OCI-M1 (cell line): ENCODE measurements at regions not wholly inside any gene's neighbourhood (a gene's known extent, or its start where the extent isn't known, plus 50 kb on each side); places are given as distances from the start of the nearest gene placed in this dataset.

Source experiments
- DNase-seq: peaks from one replicate; lab custom pipeline; 2025; lab: John Stamatoyannopoulos, UW

DNA sequence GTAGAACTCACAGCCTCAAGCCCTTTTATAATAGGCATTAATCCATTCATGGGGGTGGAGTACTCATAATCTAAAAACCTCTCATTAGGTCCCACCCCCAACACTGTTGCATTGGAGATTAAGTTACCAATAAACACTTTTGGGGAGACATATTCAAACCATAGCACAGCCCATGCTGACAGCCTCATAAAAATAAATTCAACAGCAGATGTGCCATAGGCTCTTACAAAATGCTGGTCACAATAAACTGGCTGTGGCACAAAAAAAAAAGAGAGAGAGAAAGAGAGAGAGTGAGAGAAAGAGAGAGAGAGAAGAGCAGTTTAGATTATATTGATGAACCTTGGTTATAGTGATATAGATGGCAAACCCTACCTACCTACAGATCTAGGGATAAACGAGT, 1000.9 kb downstream of the TUSC7 start:
- no peak for DNase-seq

DNA sequence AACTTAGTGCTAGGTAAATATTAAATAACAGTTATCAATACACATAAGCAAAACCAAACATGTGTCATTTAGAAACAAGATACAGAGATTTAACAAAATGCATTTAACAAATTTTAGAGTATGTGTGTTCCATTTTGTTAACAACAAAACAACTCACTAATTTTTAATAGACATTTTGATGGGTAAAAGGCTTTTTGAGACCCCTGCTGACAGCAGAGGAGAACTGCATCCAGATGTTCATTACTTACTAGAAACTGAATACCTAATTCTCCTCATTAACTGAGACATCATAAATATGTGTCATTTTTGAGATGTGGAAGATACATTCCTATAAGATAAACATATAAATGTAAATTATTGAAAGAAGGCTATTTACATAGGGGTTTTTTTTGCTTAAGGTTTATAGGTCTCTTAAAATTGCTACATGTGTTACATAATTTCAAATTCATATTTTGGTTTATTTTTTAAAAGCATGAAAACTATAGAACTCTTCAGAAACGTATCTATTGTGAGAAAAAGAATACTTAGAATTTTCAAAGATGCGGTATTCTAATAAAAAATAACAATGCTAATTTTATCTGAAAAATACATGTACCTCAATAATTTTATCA, 1009.8 kb downstream of the TUSC7 start:
- DNase-seq, result peak; percentile 41

DNA sequence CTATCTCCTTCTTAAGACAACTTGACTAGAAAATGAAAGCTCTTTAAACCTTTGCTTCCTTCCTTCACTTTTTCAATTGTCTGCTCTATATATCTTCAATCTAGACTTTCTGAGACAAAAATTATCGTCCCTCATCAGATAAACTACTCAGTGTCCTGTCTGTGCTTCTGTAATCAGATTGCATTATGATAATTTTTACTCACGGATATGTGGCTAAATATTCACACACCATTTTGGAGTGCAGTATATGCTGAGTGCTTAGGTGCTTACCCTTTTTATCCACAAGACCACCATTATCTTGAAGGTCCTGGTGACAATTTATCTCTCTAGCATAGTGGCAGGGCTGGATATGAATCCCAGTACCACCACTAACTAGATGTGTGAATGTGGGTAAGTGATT, 1012.3 kb downstream of the TUSC7 start:
- no peak for DNase-seq

DNA sequence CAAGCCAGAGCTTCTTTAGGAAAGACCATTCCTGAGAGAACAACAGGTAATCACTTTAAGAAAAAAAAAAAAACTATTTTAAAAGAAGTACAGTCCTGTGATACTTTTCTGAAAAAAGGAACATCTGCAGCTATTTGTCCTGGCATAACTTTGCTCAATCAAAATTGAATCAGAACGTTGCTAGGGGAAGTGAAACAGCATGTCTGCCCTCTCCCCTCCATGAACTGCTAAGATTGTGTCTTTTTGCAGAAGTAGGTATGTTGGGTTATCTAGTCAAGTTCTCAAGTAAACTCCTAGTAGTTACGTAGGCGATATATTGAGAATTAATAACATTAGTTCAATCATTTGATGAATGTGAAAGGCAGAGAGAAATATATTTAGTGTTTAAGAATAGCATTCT, 1013.3 kb downstream of the TUSC7 start:
- DNase-seq, result peak; percentile 32

DNA sequence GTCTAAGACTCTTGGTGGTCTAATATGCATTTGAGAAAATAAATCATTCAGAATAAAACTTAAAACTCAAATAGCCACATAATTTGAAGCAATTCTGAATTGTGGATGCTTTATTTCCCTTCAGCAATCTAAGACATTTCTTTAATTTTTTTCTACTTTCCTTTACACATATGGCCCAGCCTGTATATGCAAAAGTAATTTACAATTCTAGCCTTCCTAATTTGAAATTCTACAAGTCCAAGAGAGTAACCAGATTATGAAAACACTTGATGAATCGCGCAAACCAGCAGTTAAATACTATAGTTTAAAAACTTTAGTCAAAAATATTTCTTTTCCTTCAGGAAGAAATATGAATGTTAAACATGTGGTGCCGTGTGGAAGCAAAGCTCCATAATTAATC, 1014.2 kb downstream of the TUSC7 start:
- DNase-seq, result no peak

DNA sequence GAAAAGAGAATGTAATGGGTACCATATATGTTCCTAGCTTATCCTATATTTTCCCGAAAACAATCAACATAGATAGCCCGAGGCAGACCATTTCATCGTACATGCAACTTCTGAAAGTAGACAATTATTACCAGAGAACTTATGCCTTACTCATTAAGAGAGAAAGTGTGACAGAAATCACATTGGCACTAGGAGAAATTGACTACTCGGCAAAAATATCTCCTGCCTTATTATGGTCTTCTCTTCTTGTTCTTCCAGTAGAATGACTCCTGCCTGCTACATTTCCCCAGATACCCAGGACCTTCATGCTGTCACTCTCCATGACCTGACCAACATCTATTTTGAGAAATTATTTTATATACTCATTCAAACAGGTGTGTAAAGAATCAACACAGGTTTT, 1015.7 kb downstream of the TUSC7 start:
- no peak for DNase-seq

DNA sequence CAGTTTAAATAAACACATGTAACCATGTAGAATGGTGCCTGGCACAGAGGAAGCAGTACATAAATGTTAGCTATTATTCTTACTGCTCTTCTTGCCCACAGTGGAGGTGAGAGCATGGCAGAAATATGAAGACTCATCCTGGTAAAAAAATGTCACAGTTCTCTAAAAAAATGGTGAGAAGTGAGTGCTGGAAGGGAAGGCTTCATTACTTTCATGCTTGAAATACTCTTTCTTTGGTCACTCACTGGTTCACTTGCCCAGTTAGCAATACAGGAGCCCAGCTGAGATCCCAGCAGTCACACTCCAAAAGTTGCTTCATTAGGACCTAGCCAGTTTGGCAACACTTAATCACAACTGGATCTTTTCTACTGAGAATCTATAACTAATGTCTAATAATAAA, 1017.2 kb downstream of the TUSC7 start:
- no peak for DNase-seq

DNA sequence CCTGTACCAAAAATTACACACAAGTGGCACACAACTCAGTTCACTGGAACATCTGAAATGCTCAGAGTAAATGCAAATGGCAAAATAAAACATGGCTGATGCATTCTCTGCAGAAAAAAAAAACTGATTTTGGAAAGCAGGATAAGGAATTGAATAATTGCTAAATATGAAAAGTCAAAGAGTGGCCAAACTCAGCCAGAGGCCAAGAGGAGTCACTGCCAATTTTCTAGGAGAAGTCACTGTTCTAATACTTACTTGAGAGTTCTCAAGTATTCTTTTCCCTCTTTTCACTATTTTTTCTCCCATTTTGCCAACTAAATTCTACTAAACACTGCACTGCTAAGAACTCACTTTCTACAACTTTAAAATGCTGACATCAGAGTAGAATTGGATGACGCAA, 1018.6 kb downstream of the TUSC7 start:
- no peak for DNase-seq

DNA sequence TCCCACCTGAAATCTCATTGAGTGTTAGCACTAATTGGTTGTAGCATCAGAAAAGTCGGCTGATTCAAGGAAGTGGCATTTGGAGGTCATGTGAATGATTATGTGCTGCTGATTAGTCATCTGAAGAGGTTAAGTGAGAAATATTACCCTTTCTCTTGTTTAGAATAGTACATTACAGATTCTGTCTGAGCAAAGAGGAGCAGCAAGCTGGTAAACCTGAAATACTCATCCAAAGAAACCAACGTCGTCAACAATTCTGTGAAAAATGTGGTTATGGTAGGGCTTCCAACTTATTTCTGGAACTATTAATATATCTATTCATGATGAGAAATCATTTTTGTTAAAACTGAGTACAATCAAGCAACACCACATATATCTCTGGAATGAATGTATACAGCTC, 1024.9 kb downstream of the TUSC7 start:
- DNase-seq, result no peak

DNA sequence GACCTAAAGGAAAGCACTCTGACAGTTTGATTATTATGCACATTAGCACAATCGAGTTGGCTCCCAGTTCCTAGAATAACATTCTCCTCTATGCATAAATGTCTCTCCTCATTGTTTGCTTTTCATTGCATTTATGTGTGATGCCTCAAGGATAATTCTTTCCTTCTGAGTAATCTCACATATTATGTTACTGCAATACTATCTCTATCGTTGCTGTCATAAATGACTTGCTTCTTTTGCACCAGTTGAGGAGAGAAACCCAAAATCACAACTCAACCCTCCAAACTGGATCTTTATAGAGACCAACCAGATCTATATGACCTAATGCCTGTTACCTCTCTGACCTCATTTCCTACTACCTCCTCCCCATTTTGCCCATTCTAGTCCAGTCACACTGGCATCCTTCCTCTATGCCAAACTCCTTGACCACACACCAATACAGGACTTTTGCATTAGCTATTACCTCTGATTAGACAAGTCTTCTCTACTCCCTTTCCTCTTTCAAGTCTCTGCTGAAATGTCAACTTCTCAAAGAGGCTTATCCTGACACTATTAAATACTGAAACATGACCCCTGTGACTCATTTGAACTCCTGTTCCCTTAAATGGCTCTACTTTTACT, 1026.0 kb downstream of the TUSC7 start:
- DNase-seq, result no peak

DNA sequence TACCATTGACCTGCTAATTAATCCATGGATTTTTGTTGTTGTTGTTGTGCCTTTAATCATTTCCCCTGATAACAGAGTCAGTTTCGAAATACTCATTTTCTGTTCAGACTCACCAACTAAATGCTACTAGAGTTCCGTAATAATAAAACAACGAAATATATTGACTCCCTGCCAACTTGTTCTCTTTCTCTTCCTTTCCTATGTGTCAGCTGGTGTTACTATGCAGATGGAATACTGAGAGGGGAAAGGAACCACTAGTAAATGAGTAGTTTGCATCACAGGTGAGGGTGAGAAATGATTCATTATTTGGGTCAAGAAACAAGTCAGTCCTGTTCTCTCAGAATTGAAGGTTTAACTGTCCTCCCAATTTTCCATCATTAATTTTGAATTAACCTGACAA, 1027.3 kb downstream of the TUSC7 start:
- DNase-seq, result no peak

DNA sequence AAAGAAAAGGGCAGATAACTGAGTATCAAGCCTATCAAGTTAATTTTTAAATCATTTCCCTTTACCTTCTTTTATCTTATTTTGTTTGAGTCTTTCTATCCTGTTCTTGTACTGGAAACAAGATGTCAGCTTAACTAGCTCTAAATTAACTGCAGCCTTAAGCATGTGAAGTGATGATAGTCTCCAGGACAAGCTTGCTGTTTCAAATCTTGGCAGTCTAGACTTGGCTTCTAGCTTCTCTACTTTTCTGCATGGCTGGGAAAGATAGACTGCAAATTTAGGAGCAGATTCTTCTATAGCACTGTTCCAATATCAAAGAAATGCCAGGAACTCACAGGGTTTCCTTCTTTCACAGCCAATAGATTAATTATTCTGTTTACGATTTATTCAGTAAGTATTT, 1034.4 kb downstream of the TUSC7 start:
- no peak for DNase-seq

DNA sequence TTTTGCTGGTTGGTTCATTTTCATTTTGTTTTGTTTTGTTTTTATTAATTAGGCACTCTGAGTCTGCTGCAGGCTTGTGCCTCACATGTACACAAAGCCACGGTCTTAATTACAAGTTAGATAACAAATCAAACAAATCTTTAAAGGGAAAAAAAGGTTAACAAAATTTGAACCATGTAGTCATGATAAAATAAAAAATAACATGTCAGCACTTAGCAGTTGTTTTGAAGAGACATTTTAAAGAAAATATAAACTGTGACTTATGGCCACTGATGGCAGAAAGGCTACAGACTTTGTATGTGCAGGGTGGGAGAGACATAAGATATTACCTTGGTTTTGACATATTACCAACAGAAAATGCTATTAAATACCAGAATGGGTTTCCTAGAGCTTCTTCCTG, 1035.4 kb downstream of the TUSC7 start:
- DNase-seq, result no peak

DNA sequence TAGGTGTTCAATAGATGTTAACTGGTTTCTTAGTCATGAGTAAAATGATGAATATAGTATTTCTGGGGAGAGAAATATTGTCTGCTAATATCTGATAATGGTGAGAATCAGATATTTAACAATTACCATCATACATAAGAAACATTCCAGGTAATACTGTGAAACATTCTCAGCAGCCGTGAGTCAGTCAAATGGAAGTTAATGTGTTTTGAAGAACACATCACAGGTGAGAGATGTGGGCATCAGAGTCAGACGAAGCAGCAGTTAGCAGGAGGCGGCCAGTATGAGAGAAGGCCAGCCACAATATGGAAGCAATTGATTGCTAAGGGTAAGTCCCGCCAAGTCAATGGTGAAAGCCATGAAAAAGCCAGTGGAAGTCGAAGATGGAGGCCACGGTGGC, 1035.9 kb downstream of the TUSC7 start:
- no peak for DNase-seq

DNA sequence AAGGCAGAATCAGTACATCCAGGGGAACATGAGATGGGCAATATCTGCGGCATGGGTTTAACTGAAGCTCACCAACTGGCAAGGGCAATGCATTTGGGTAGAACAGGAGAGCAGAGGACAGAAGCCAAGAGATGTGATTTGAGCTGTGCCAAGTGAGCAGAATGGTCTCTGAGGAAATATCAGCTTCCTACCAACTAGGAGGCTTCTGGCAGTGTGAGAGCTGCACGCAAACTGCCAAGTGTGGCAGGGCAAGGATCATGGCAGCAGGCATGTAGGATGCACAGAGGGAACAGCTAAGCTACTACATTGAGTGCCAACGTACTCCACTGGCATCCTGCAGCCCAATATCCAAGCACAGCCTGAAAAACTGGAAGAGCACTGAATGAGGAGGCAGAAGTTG, 1036.5 kb downstream of the TUSC7 start:
- no peak for DNase-seq

DNA sequence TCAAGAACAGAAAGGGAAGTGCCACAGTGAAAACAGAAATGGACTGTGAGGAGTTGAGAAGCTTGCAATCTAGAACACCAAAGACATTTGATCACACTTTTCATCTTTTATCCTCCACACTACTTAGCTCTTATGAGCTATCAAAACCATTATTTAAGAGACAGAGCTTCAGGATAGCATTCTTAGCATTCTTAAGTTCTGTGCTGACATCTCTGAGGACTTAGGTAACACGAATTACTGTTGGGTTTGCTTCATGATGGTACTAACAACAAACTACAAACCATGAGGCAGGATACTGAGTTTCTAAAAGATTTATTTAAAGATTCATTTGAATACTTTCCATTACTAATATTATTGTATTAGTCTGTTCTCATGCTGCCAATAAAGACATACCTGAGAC, 1038.6 kb downstream of the TUSC7 start:
- DNase-seq, result no peak

DNA sequence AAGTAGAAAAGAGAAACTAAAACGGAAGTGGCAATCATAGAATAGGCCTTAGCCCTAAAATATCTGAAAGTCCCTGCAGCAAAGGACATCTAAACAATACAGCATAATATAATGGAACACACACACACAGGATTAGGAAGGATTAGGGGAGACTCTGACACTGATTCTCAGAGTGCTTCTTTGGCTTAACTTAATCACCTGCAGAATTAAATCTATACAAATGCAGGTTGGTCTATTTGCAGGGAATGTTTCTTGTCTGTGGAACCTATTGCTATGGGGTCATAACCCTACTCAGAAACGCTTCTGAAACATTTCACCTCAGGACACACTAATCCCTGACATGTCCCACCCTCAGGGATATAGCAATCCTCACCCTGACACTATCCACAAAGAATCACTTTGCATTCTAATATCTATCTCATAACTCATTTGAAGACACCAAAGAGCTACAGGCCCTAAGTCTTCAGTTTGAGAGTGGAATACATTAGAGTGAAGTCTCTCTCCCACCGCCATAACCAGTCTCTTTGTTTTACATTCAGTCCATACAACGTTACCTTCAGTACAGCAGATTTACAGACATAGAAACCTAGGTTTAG, 1041.2 kb downstream of the TUSC7 start:
- DNase-seq, result no peak

DNA sequence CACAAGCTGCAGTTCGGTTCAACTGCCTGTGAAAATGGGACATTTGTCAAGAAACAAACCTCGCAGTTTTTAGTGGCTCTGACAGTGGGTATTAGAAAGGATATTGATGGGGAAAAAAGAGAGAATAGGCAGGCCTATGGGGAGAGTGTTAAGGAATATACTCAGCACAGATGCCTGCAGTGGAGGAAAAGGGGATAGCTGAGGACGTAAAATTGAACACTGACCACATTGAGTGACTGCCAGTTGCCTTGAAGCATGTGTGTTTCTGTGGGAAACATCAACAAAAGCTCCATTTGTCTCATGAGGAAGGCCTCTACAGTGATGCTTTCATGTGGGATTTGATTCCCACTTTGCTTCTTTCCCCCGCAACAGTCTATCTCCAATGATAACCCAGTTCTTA, 1042.1 kb downstream of the TUSC7 start:
- DNase-seq, result no peak

DNA sequence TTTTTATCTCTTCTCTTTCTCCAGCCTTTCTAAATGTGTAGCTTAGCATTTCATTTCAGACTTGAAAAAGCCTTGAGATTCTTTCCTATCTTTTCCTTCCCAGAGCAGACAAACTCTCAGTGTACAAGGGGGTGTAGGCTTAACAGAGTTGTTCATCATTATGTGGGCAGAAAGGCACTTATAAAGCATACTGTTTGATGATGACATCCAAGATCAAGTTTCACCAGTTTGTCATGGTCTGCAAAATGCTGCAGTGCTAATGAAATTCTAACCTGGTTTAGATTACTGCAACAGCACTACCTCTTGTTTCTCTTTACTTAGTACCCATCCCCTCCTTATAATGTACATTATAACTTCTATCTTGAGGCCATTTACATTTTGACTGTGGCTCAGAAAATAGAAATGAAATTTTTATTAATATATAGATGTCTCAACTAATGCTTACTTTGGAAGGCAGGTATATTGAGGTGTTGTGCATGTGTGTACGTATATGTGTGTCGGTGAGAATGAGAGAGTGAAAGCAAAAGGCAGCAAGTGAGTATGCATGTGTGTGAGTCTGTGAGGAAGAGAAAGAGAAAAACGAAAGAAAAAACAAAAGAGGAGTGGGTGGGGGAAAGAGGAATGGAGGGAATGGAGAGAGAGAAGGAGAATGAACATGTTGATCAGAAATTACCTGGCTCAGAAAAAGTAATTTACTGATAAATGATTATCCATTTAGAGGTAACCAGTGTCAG, 1043.6 kb downstream of the TUSC7 start:
- peak; percentile 61 for DNase-seq

DNA sequence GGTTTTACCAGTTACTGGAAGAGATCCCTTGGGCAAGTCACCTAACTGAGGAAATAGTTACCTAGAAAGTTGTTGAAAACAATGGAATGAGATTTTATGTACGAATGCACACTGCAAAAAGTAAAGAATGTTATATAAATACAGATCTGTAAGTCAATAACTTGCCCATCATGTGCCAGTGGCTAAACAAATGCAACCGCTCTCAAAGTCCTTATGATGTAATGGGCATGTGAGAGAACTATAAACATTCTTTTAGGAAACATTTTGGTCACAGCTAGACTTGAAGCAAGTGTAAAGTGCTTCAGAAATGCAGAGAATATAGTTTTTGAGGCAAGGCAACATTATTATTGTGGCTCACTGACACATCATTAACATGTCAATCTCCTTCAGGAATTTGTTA, 1044.5 kb downstream of the TUSC7 start:
- DNase-seq, result no peak

DNA sequence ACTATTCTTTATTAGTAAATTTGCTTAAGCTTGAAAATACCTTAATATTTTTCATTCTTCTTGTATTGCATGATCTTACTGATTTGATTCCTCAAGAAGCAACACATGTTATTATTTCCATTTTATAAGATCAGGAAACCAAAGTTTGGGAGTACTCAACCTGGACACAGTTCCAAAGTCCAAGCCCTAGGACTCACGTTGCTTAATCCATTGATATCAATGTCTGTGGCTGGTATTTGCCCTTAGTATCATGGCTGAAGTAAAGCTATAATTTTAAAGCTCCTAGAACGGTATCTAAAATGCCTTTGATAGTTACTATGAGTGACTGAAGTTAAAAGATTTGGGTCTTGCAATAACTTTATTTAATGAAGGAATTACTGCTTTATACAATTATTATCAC, 1045.3 kb downstream of the TUSC7 start:
- DNase-seq, result no peak

DNA sequence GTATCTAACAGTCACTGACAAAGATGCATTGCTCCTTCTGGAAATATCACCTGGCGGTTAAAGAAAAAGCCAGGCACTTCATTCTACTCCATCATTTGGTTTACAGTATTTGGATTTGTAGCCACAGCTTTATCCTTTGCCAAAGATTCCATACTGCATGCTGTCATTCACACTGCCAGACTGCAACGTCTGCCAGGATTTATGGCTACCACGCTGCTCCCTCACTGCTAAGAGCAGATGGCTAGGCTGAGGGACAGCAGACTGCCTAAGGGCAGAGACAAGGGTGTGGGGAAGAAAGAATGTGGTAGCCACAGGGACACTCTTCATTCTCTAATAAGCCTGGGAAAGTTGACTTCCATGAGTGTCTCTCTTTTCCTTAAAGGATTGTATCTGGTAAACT, 1047.0 kb downstream of the TUSC7 start:
- DNase-seq, result peak; percentile 7
